ENCODE measurements at regions not wholly inside any gene's neighbourhood (a gene's known extent, or its start where the extent isn't known, plus 50 kb on each side); places are given as distances from the start of the nearest gene placed in this dataset.

DNA sequence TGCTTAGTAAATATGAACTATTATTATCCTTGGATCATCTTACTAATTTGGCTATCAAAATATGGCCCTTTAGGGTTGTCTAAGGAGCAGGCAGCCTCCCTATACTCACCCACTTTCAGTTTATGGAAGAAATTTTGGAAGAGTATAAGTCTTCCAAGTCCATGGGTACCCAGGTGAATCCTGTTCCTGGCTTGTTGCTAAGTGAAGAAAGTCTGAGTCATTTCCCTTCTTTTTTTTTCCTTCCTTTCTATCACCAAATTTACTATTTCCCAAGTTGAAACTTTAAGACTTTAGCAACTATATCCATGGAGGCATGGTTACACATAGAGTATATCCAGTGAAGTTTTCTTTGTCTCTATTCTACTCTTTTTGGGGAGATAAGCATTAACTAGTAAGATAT is 184.0 kb upstream of the ACTBL2 start:
- H3K4me1 ChIP-seq, result no peaks in the 10 kb centered on the region
- no peaks in the 10 kb centered on the region for H3K9me3 ChIP-seq
- no peaks in the 10 kb centered on the region for H3K27me3 ChIP-seq
- H3K4me3 ChIP-seq, result no peak overlapping the region
- no peak overlapping the region for H3K27ac ChIP-seq
- TF ChIP-seq POLR2A (IDR thresholded peaks at IDR 0.05) (no peak), EP300 (IDR thresholded peaks at IDR 0.05) (no peak), POLR2AphosphoS5 (IDR thresholded peaks at IDR 0.05) (no peak)
- TF ChIP-seq, protein P1, sequence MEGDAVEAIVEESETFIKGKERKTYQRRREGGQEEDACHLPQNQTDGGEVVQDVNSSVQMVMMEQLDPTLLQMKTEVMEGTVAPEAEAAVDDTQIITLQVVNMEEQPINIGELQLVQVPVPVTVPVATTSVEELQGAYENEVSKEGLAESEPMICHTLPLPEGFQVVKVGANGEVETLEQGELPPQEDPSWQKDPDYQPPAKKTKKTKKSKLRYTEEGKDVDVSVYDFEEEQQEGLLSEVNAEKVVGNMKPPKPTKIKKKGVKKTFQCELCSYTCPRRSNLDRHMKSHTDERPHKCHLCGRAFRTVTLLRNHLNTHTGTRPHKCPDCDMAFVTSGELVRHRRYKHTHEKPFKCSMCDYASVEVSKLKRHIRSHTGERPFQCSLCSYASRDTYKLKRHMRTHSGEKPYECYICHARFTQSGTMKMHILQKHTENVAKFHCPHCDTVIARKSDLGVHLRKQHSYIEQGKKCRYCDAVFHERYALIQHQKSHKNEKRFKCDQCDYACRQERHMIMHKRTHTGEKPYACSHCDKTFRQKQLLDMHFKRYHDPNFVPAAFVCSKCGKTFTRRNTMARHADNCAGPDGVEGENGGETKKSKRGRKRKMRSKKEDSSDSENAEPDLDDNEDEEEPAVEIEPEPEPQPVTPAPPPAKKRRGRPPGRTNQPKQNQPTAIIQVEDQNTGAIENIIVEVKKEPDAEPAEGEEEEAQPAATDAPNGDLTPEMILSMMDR (IDR thresholded peaks at IDR 0.05), result no peak
- H3K36me3 ChIP-seq, result no peaks in the 10 kb centered on the region
- no peak for ATAC-seq

GRCh38 chr5:57665146-57665936 is 182.7 kb upstream of the ACTBL2 start:
- no peaks in the 10 kb centered on the region for H3K4me1 ChIP-seq
- WGBS, 2 donors (ENCODE audit: low coverage in 1 of 2), result 96 to 97% methylated on average over 4 to 6 of the region's 7 CpGs
- no peak for ATAC-seq
- no peak for TF ChIP-seq EP300 (IDR thresholded peaks at IDR 0.05)
- TF ChIP-seq, protein P1 (IDR thresholded peaks at IDR 0.05), result no peak
- no peak overlapping the region for H3K27ac ChIP-seq
- H3K9me3 ChIP-seq, result no peaks in the 10 kb centered on the region
- no peaks in the 10 kb centered on the region for H3K27me3 ChIP-seq
- no peak overlapping the region for H3K4me3 ChIP-seq
- no peaks in the 10 kb centered on the region for H3K36me3 ChIP-seq

GRCh38 chr5:57664700-57665099 is 182.1 kb upstream of the ACTBL2 start:
- Histone ChIP-seq H3K9me3 (no peaks in the 10 kb centered on the region), H3K4me1 (no peaks in the 10 kb centered on the region), H3K4me3 (no peak overlapping the region), H3K27me3 (no peaks in the 10 kb centered on the region), H3K36me3 (no peaks in the 10 kb centered on the region), H3K27ac (no peak overlapping the region)
- TF ChIP-seq EP300 (IDR thresholded peaks at IDR 0.05) (no peak), POLR2A (IDR thresholded peaks at IDR 0.05) (no peak), POLR2AphosphoS5 (IDR thresholded peaks at IDR 0.05) (no peak)
- TF ChIP-seq, protein P1 (IDR thresholded peaks at IDR 0.05), result no peak
- ATAC-seq, result no peak
- whole genome bisulfite sequencing, 2 donors (ENCODE audit: low coverage in 1 of 2), result 100% methylated on average over 1 of the region's 1 CpG

DNA sequence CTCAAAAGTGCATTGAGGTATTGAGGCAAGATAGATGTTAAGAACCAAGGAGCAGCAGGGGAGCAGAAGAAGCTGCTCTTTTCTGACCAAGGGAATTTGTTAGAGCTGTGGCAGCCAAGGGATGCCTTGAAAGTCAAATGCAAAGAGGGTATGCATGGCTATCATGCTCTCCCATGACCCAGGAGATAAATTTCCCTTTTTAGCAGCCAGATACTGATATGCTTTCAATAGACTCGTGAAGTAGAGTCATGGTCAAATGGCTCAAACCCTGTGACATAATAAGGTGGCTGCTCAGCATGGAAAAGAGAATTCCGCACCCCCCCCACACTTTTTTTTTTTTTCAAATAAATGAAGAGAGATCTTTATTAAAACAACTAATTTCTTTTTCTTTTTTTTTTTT is 180.9 kb upstream of the ACTBL2 start:
- 87 to 95% methylated on average over 2 of the region's 2 CpGs for WGBS, 2 donors (ENCODE audit: low coverage in 1 of 2)
- Histone ChIP-seq H3K27ac (no peak overlapping the region), H3K9me3 (no peaks in the 10 kb centered on the region)

DNA sequence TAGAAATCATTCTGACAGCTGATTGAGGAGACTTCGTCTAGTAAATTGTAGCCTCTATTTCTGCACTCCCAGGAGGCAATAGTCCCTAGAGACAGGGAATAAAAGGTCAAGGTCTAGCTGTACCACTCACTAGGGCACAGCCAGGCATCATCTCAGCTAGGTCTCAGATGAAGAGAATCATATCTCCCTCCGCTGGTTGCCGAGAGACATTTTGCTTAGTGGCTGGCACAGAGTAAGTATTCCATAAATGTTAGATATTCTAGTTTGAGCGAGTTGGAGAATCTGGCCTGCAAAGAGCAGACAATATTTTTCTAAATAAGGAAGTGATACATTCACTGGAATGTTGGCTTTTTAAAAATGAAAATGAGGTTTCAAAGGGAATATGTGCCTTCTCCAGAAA is 180.4 kb upstream of the ACTBL2 start:
- Histone ChIP-seq H3K27ac (no peak overlapping the region), H3K4me1 (no peaks in the 10 kb centered on the region), H3K4me3 (no peak overlapping the region), H3K27me3 (no peaks in the 10 kb centered on the region), H3K9me3 (no peaks in the 10 kb centered on the region), H3K36me3 (no peaks in the 10 kb centered on the region)
- TF ChIP-seq EP300 (IDR thresholded peaks at IDR 0.05) (no peak), POLR2A (IDR thresholded peaks at IDR 0.05) (no peak), POLR2AphosphoS5 (IDR thresholded peaks at IDR 0.05) (no peak)
- TF ChIP-seq, protein P1 (IDR thresholded peaks at IDR 0.05), result no peak
- WGBS, 2 donors (ENCODE audit: low coverage in 1 of 2), result 48 to 87% methylated on average over 2 to 4 of the region's 4 CpGs
- ATAC-seq, result no peak

More for the DNA sequence above, 180.9 kb upstream of the ACTBL2 start:
- no peak overlapping the region for H3K4me3 ChIP-seq
- H3K27me3 ChIP-seq, result no peaks in the 10 kb centered on the region
- ATAC-seq, result no peak
- no peaks in the 10 kb centered on the region for H3K36me3 ChIP-seq
- TF ChIP-seq, protein P1 (IDR thresholded peaks at IDR 0.05), result no peak
- TF ChIP-seq POLR2AphosphoS5 (IDR thresholded peaks at IDR 0.05) (no peak), EP300 (IDR thresholded peaks at IDR 0.05) (no peak), POLR2A (IDR thresholded peaks at IDR 0.05) (no peak)
- no peaks in the 10 kb centered on the region for H3K4me1 ChIP-seq
